MM.1S (cell line): ENCODE measurements at regions not wholly inside any gene's neighbourhood (a gene's known extent, or its start where the extent isn't known, plus 50 kb on each side); places are given as distances from the start of the nearest gene placed in this dataset.

Source experiments
- DNase-seq: peaks from one replicate; pipeline ENCODE4 v3.0.0-alpha.2; 2015
- H2AFZ ChIP-seq: fragments of 300-600 bp; sonication (generic); 2 replicates; pipeline ENCODE4 v1.6.0; 2016; ENCODE audit warnings: antibody characterized with exemption, low read length
- H3F3A ChIP-seq: fragments of 300-600 bp; sonication (generic); 2 replicates; pipeline ENCODE4 v1.6.1; 2016; ENCODE audit warnings: mild to moderate bottlenecking, antibody characterized with exemption, low read length, moderate library complexity, mixed read lengths; ENCODE audit not compliant: insufficient read depth
- H3K27ac ChIP-seq: fragments of 300-600 bp; sonication (generic); 2 replicates; pipeline ENCODE4 v1.5.1; 2016; ENCODE audit warnings: mild to moderate bottlenecking, low read length
- H3K27me3 ChIP-seq: fragments of 300-600 bp; sonication (generic); replicated peaks from 2 replicates; pipeline ENCODE4 v1.6.0; 2016; ENCODE audit warnings: low read length; ENCODE audit not compliant: insufficient read depth
- H3K36me3 ChIP-seq: fragments of 300-600 bp; sonication (generic); replicated peaks from 2 replicates; pipeline ENCODE4 v1.6.1; 2016; ENCODE audit warnings: mild to moderate bottlenecking, low read length, mixed read lengths; ENCODE audit not compliant: insufficient read depth
- H3K4me1 ChIP-seq: fragments of 300-600 bp; sonication (generic); 2 replicates; pipeline ENCODE4 v1.6.1; 2016; ENCODE audit warnings: low read length, mixed read lengths
- H3K4me2 ChIP-seq: fragments of 300-600 bp; sonication (generic); 2 replicates; pipeline ENCODE4 v1.6.0; 2016; ENCODE audit warnings: low read depth, low read length
- H3K4me3 ChIP-seq: fragments of 300-600 bp; sonication (generic); 2 replicates; pipeline ENCODE4 v1.5.1; 2016; ENCODE audit warnings: low read length, mixed read lengths
- H3K79me2 ChIP-seq: fragments of 300-600 bp; sonication (generic); 2 replicates; pipeline ENCODE4 v1.6.1; 2016; ENCODE audit warnings: mixed run types, low read length, mixed read lengths
- H3K9ac ChIP-seq: fragments of 300-600 bp; sonication (generic); 2 replicates; pipeline ENCODE4 v1.6.1; 2016; ENCODE audit warnings: low read length, mixed read lengths
- H3K9me2 ChIP-seq: fragments of 300-600 bp; sonication (generic); replicated peaks from 2 replicates; pipeline ENCODE4 v1.6.1; 2016; ENCODE audit warnings: mild to moderate bottlenecking, low read length, mixed read lengths; ENCODE audit not compliant: insufficient read depth
- H3K9me3 ChIP-seq: fragments of 300-600 bp; sonication (generic); replicated peaks from 2 replicates; pipeline ENCODE4 v1.6.1; 2016; ENCODE audit warnings: mild to moderate bottlenecking, low read length, mixed read lengths; ENCODE audit not compliant: insufficient read depth
- H4K20me1 ChIP-seq: fragments of 300-600 bp; sonication (generic); 2 replicates; pipeline ENCODE4 v1.6.1; 2016; ENCODE audit warnings: mild to moderate bottlenecking, low read length, moderate library complexity, mixed read lengths; ENCODE audit not compliant: insufficient read depth
- EZH2 ChIP-seq: fragments of 300-600 bp; sonication (generic); optimal IDR thresholded peaks from 2 replicates; pipeline ENCODE3; 2017; ENCODE audit warnings: low read depth, mild to moderate bottlenecking, antibody characterized with exemption, low read length, mixed read lengths
- EZH2phosphoT487 ChIP-seq: fragments of 300-600 bp; sonication (generic); IDR thresholded peaks from 2 replicates; pipeline ENCODE4 v1.6.1; 2018; ENCODE audit warnings: antibody characterized with exemption, low read length
- TF ChIP-seq, protein P1 (sequence below): fragments of 300-600 bp; sonication (generic); IDR thresholded peaks from 2 replicates; pipeline ENCODE4 v1.5.1; 2016; ENCODE audit warnings: antibody characterized with exemption, low read length, mixed read lengths

DNA sequence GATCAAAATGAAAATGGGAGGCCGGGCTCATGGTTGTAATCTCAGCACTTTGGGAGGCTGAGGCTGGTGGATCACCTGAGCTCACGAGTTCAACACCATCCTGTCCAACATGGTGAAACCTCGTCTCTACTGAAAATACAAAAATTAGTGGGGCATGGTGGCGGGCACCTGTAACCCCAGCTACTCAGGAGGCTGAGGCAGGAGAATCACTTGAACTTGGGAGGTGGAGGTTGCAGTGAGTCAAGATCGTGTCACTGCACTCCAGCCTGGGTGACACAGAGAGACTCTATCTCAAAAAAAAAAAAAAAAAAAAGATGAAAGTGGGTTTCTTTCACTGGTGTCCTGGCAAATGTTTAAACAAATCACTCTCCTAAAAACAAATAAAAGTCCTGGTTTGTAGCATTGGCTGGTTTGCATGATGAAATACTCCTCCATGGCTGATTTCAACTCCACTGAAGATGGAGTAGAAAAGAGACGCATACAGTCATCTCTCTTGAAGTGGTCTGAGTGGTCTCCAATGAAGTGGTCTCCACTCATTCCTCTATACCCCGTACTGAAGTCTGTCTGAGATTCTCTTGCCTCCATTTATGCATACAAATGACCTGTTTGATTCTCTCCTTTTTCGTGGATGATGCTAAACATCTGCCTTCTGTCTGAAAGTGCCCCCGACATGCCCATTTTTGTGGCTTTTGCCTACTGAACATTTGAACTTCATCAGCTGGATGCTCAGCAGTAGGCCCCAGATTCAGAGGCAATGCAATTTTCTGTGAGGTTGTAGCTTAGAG lies 153.0 kb upstream of the FAM20A start:
- H3K4me1 ChIP-seq, result peaks cover under 1% of the 10 kb centered on the region; the same call in 1 of the 2 replicates

DNA sequence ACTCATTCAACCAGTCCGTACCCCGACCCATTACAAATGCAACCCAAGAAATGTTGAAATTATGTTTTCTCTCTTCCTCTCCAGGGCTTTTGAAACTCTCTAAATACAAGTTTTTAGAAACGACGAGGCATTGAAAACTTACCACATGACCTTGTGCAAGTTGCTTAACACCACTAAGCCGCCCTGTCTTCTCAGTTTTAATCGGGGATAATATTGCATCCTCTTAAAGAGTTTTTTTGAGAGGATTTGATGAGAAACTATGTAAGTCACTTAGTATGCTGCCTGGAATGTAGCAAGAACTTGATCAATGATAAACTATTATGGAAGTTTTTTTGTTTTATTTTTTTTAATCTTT lies 149.0 kb upstream of the FAM20A start:
- Histone ChIP-seq H3K4me2 (no peak overlapping the region), H3K79me2 (no peaks in the 10 kb centered on the region), H3K36me3 (no peaks in the 10 kb centered on the region), H3F3A (no peaks in the 10 kb centered on the region), H3K9ac (no peak overlapping the region), H3K4me1 (no peaks in the 10 kb centered on the region), H3K27me3 (no peaks in the 10 kb centered on the region), H3K9me2 (no peaks in the 10 kb centered on the region; the same call in 1 of the 2 replicates), H2AFZ (no peak overlapping the region), H3K4me3 (no peak overlapping the region), H3K27ac (no peak overlapping the region), H3K9me3 (no peaks in the 10 kb centered on the region), H4K20me1 (no peaks in the 10 kb centered on the region)
- DNase-seq, result no peak
- TF ChIP-seq EZH2phosphoT487 (no peak), EZH2 (no peak)
- TF ChIP-seq, protein P1, sequence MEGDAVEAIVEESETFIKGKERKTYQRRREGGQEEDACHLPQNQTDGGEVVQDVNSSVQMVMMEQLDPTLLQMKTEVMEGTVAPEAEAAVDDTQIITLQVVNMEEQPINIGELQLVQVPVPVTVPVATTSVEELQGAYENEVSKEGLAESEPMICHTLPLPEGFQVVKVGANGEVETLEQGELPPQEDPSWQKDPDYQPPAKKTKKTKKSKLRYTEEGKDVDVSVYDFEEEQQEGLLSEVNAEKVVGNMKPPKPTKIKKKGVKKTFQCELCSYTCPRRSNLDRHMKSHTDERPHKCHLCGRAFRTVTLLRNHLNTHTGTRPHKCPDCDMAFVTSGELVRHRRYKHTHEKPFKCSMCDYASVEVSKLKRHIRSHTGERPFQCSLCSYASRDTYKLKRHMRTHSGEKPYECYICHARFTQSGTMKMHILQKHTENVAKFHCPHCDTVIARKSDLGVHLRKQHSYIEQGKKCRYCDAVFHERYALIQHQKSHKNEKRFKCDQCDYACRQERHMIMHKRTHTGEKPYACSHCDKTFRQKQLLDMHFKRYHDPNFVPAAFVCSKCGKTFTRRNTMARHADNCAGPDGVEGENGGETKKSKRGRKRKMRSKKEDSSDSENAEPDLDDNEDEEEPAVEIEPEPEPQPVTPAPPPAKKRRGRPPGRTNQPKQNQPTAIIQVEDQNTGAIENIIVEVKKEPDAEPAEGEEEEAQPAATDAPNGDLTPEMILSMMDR, result no peak

More for the DNA sequence above, 153.0 kb upstream of the FAM20A start:
- TF ChIP-seq EZH2 (no peak), EZH2phosphoT487 (no peak)
- TF ChIP-seq, protein P1, result no peak
- Histone ChIP-seq H3K9me2 (no peaks in the 10 kb centered on the region), H3K4me2 (no peak overlapping the region), H3F3A (no peaks in the 10 kb centered on the region), H4K20me1 (no peaks in the 10 kb centered on the region), H3K27ac (no peak overlapping the region), H3K36me3 (no peaks in the 10 kb centered on the region), H3K27me3 (no peaks in the 10 kb centered on the region), H3K9ac (no peak overlapping the region), H3K4me3 (no peak overlapping the region), H3K9me3 (no peaks in the 10 kb centered on the region), H3K79me2 (no peaks in the 10 kb centered on the region), H2AFZ (no peak overlapping the region)
- no peak for DNase-seq

DNA sequence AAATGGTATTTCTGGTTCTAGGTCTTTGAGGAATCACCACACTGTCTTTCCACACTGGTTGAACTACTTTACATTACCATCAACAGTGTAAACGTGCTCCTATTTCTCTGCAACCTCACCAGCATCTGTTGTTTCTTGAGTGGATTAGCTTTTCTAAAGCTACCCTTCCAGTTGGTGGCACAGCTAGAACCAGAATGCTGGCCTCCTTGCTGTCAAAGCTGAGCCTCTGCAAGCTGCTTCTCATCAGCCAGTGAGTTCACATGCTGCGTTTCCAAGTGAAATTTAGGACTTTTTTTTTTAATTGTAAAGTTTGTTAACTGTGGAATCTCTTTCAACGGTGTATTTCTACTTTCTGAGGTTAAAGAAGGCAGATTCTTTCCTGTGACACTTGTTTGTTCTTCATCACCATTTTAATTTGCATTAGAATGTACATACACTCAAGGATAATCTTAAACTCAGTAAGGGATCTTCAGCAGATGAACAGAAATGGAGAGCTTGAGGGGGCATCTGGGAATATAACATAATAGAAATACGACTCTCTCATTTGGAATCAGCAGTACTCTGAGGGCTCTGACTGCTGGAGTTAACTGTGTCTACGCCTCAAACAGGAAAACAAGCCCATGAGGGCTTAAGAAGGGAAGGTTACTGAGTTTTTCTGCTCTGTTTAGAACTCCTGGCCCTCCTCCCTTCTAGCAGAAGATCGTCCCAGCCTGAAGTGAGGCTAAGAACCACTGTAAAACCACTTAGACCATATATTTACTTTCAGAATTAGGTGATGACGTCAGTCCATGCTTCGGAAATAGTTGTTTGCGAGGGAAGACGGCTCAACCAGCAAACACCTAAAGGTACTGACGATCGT lies 148.4 kb upstream of the FAM20A start:
- no peak overlapping the region for H3K27ac ChIP-seq
- no peaks in the 10 kb centered on the region for H3K9me3 ChIP-seq
- no peak overlapping the region for H3K9ac ChIP-seq
- H3K27me3 ChIP-seq, result no peaks in the 10 kb centered on the region
- no peaks in the 10 kb centered on the region for H3K4me1 ChIP-seq
- no peak for DNase-seq
- H3F3A ChIP-seq, result no peaks in the 10 kb centered on the region
- TF ChIP-seq, protein P1, result no peak
- no peak for TF ChIP-seq EZH2
- TF ChIP-seq EZH2phosphoT487, result no peak
- H3K4me2 ChIP-seq, result no peak overlapping the region
- no peak overlapping the region for H3K4me3 ChIP-seq
- H2AFZ ChIP-seq, result no peak overlapping the region
- H3K79me2 ChIP-seq, result no peaks in the 10 kb centered on the region
- no peaks in the 10 kb centered on the region for H4K20me1 ChIP-seq
- H3K36me3 ChIP-seq, result no peaks in the 10 kb centered on the region
- H3K9me2 ChIP-seq, result no peaks in the 10 kb centered on the region; the same call in 1 of the 2 replicates
